ENCODE measurements at regions not wholly inside any gene's neighbourhood (a gene's known extent, or its start where the extent isn't known, plus 50 kb on each side); places are given as distances from the start of the nearest gene placed in this dataset.

DNA sequence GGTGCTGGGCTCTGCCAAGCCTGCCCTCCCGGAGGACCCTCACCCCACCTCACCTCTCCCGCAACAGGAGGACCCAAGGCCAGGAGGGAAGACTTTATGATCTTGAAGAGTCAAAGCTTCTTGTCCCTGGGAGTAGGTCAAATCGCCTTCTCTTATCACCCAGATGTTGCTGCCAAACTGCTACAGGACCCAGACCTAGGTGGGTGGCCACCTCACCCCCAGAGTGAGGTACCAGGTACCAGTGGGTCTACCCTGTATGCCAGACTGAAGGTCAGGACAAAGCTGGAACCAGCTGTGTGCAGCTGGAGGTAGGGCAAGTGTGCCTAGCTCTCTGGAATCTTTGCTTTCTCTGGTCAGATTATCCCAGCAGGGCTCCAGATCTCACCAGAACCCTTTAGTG, 197.2 kb downstream of the ZFP36L2 start:
- no peak for TF ChIP-seq HNF4A (conservative IDR thresholded peaks at IDR 0.05)
- no peak for TF ChIP-seq NR2F2 (IDR thresholded peaks at IDR 0.05)
- TF ChIP-seq, protein P1, sequence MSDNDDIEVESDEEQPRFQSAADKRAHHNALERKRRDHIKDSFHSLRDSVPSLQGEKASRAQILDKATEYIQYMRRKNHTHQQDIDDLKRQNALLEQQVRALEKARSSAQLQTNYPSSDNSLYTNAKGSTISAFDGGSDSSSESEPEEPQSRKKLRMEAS (IDR thresholded peaks at IDR 0.05) = no peak
- TF ChIP-seq SP1 (IDR thresholded peaks at IDR 0.05) = no peak
- no peak for TF ChIP-seq GABPA (IDR thresholded peaks at IDR 0.05 in 1 of 2, conservative IDR thresholded peaks at IDR 0.05 in 1 of 2)
- TF ChIP-seq HNF4G (IDR thresholded peaks at IDR 0.05) = no peak
- TF ChIP-seq RAD21 (IDR thresholded peaks at IDR 0.05) = no peak
- TF ChIP-seq ATF3 (IDR thresholded peaks at IDR 0.05) = no peak
- no peak for DNase-seq (ENCODE audit: low spot score)
- Histone ChIP-seq H3K4me3 (ENCODE audit: low read depth in 1 of 3, low read length in 3 of 3) (no peak overlapping the region), H3K27ac (ENCODE audit: low read depth in 1 of 2, low read length in 2 of 2) (no peak overlapping the region), H3K4me1 (ENCODE audit: control insufficient read depth in 4 of 4, insufficient read depth in 4 of 4, low read length in 3 of 4) (peaks cover 6 to 22% (median 11%) of the 10 kb centered on the region in 4 donors), H3K9ac (ENCODE audit: low read depth in 1 of 2, low read length in 2 of 2) (no peak overlapping the region), H3K9me3 (ENCODE audit: control insufficient read depth in 4 of 4, low read length in 3 of 4) (no peaks in the 10 kb centered on the region), H3K36me3 (ENCODE audit: control insufficient read depth in 4 of 4, insufficient read depth in 3 of 4, low read depth in 1 of 4, low read length in 3 of 4) (no peaks in the 10 kb centered on the region), H3K27me3 (ENCODE audit: control insufficient read depth in 4 of 4, insufficient read depth in 4 of 4, low read length in 3 of 4) (no peaks in the 10 kb centered on the region)
- 90% methylated on average over 3 of the region's 3 CpGs for WGBS

- Histone ChIP-seq H3K27ac (ENCODE audit: low read depth in 1 of 2, low read length in 2 of 2) (no peak overlapping the region), H3K4me3 (ENCODE audit: low read depth in 1 of 3, low read length in 3 of 3) (no peak overlapping the region), H3K27me3 (ENCODE audit: control insufficient read depth in 4 of 4, insufficient read depth in 4 of 4, low read length in 3 of 4) (no peaks in the 10 kb centered on the region), H3K9me3 (ENCODE audit: control insufficient read depth in 4 of 4, low read length in 3 of 4) (no peaks in the 10 kb centered on the region), H3K36me3 (ENCODE audit: control insufficient read depth in 4 of 4, insufficient read depth in 3 of 4, low read depth in 1 of 4, low read length in 3 of 4) (no peaks in the 10 kb centered on the region), H3K4me1 (ENCODE audit: control insufficient read depth in 4 of 4, insufficient read depth in 4 of 4, low read length in 3 of 4) (peaks cover 6 to 22% (median 11%) of the 10 kb centered on the region in 4 donors), H3K9ac (ENCODE audit: low read depth in 1 of 2, low read length in 2 of 2) (no peak overlapping the region)
- WGBS = 90% methylated on average over 6 of the region's 6 CpGs
- TF ChIP-seq FOXA1 (IDR thresholded peaks at IDR 0.05) (no peak), FOXA2 (IDR thresholded peaks at IDR 0.05) (no peak), HNF4G (IDR thresholded peaks at IDR 0.05) (no peak), SP1 (IDR thresholded peaks at IDR 0.05) (no peak), GABPA (IDR thresholded peaks at IDR 0.05 in 1 of 2, conservative IDR thresholded peaks at IDR 0.05 in 1 of 2) (no peak), JUND (IDR thresholded peaks at IDR 0.05) (no peak), NR2F2 (IDR thresholded peaks at IDR 0.05) (no peak)
- no peak for DNase-seq (ENCODE audit: low spot score)
These were observed 198.2 kb downstream of the ZFP36L2 start for GRCh38 chr2:43028188-43028587.

- H3K4me1 ChIP-seq (ENCODE audit: control insufficient read depth in 4 of 4, insufficient read depth in 4 of 4, low read length in 3 of 4) = peaks cover 6 to 21% (median 11%) of the 10 kb centered on the region in 4 donors
- H3K27ac ChIP-seq (ENCODE audit: low read depth in 1 of 2, low read length in 2 of 2) = no peak overlapping the region
- WGBS = 85% methylated on average over 21 of the region's 21 CpGs
These were observed 199.1 kb downstream of the ZFP36L2 start for GRCh38 chr2:43027097-43027873.

More at GRCh38 chr2:43027097-43027873, 199.1 kb downstream of the ZFP36L2 start:
- Histone ChIP-seq H3K4me3 (ENCODE audit: low read depth in 1 of 3, low read length in 3 of 3) (no peak overlapping the region), H3K27me3 (ENCODE audit: control insufficient read depth in 4 of 4, insufficient read depth in 4 of 4, low read length in 3 of 4) (no peaks in the 10 kb centered on the region), H3K36me3 (ENCODE audit: control insufficient read depth in 4 of 4, insufficient read depth in 3 of 4, low read depth in 1 of 4, low read length in 3 of 4) (no peaks in the 10 kb centered on the region), H3K9me3 (ENCODE audit: control insufficient read depth in 4 of 4, low read length in 3 of 4) (no peaks in the 10 kb centered on the region), H3K9ac (ENCODE audit: low read depth in 1 of 2, low read length in 2 of 2) (no peak overlapping the region)
- DNase-seq (ENCODE audit: low spot score) = no peak
- TF ChIP-seq, protein P1 (IDR thresholded peaks at IDR 0.05) = no peak
- TF ChIP-seq FOXA1 (IDR thresholded peaks at IDR 0.05) (no peak), HNF4A (conservative IDR thresholded peaks at IDR 0.05) (no peak), ATF3 (IDR thresholded peaks at IDR 0.05) (no peak), RXRA (IDR thresholded peaks at IDR 0.05) (no peak), FOXA2 (IDR thresholded peaks at IDR 0.05) (no peak), SP1 (IDR thresholded peaks at IDR 0.05) (no peak), CTCF (IDR thresholded peaks at IDR 0.05; ENCODE audit: low read depth, low read length, missing input control) (no peak), NR2F2 (IDR thresholded peaks at IDR 0.05) (no peak), YY1 (IDR thresholded peaks at IDR 0.05) (no peak)

Data from liver (tissue), 8 donors.